HL-60 (cell line): ENCODE measurements at regions not wholly inside any gene's neighbourhood (a gene's known extent, or its start where the extent isn't known, plus 50 kb on each side); places are given as distances from the start of the nearest gene placed in this dataset.

Experiments
- DNase-seq, 2 experiments: peaks; one replicate each; pipeline ENCODE4 v3.0.0-alpha.2; 2010 to 2020; ENCODE audit warnings: low read depth in 1 of 2, low spot score in 1 of 2
- H3K27ac ChIP-seq: fragments of 250-450 bp; sonication (Bioruptor Pico); replicated peaks from 2 replicates; pipeline ENCODE4 v1.5.1; 2020; ENCODE audit warnings: mild to moderate bottlenecking, moderate library complexity
- H3K27me3 ChIP-seq: fragments of 250-450 bp; sonication (Bioruptor Pico); 2 replicates; pipeline ENCODE4 v1.5.1; 2021; ENCODE audit warnings: mild to moderate bottlenecking, moderate library complexity; ENCODE audit not compliant: insufficient read depth, poor library complexity, severe bottlenecking
- H3K4me3 ChIP-seq: replicated peaks from 2 replicates; pipeline ENCODE4 v1.5.1; 2011; ENCODE audit warnings: mild to moderate bottlenecking, control low read depth, low read length; ENCODE audit not compliant: insufficient read depth
- CTCF ChIP-seq: IDR thresholded peaks from one replicate; pipeline ENCODE4 v1.5.1; 2011; ENCODE audit warnings: low read length, control low read depth, inconsistent platforms; ENCODE audit not compliant: insufficient read depth
- GABPA ChIP-seq: IDR thresholded peaks from 2 replicates; pipeline ENCODE4 v1.6.1; 2012; ENCODE audit warnings: low read depth
- POLR2AphosphoS5 ChIP-seq: IDR thresholded peaks from 2 replicates; pipeline ENCODE4 v1.6.1; 2012; ENCODE audit warnings: low read depth
- SPI1 ChIP-seq: IDR thresholded peaks from 2 replicates; pipeline ENCODE4 v1.6.1; 2012; ENCODE audit warnings: low read depth, mild to moderate bottlenecking, borderline replicate concordance
- TF ChIP-seq, protein P1 (sequence below): IDR thresholded peaks from 2 replicates; pipeline ENCODE4 v1.6.1; 2012; ENCODE audit warnings: low read depth; ENCODE audit not compliant: insufficient replicate concordance

DNA sequence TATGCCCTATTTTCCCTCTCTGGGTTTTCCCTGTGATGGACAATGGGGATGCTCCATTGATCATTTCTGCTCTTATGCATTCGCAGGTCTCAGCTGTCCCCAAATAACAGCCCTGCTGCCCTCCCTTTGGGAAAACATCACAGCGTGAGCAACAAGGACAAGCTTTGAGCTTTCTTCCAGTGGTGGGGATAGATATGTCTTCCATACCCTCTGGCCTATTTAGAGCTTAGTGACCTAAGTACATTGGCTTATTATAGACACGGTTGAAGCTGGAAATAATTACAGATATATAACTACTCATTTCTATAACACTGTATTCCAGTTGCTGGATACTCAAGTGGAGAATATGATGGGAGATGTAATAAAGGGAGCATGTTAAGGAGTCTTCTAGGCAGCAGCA, 304.3 kb upstream of the MGAT5 start:
- DNase-seq, result no peak
- Histone ChIP-seq H3K27ac (no peak overlapping the region), H3K4me3 (no peak overlapping the region), H3K27me3 (no peaks in the 10 kb centered on the region)
- TF ChIP-seq SPI1 (no peak), POLR2AphosphoS5 (no peak), CTCF (no peak), GABPA (no peak)
- TF ChIP-seq, protein P1, sequence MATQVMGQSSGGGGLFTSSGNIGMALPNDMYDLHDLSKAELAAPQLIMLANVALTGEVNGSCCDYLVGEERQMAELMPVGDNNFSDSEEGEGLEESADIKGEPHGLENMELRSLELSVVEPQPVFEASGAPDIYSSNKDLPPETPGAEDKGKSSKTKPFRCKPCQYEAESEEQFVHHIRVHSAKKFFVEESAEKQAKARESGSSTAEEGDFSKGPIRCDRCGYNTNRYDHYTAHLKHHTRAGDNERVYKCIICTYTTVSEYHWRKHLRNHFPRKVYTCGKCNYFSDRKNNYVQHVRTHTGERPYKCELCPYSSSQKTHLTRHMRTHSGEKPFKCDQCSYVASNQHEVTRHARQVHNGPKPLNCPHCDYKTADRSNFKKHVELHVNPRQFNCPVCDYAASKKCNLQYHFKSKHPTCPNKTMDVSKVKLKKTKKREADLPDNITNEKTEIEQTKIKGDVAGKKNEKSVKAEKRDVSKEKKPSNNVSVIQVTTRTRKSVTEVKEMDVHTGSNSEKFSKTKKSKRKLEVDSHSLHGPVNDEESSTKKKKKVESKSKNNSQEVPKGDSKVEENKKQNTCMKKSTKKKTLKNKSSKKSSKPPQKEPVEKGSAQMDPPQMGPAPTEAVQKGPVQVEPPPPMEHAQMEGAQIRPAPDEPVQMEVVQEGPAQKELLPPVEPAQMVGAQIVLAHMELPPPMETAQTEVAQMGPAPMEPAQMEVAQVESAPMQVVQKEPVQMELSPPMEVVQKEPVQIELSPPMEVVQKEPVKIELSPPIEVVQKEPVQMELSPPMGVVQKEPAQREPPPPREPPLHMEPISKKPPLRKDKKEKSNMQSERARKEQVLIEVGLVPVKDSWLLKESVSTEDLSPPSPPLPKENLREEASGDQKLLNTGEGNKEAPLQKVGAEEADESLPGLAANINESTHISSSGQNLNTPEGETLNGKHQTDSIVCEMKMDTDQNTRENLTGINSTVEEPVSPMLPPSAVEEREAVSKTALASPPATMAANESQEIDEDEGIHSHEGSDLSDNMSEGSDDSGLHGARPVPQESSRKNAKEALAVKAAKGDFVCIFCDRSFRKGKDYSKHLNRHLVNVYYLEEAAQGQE, result no peak

DNA sequence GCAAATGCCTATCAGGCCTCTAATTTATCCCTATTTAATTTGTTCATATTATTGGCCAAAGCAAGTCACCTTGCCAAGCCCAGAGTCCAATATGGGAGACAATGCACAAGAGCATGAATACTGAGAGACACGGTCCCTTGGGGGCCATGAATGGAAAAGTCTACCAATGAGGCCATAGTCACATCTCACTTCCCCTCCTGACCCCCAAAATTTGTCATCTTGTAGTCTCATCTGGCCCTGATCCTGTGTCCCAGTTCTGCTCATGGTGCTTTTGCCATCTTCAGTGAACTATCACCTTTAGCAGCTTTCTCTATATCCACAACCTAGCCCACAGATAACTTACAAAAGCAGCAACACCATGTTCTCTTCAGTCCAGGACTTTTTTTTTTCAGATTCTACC, 302.7 kb upstream of the MGAT5 start:
- Histone ChIP-seq H3K27me3 (no peaks in the 10 kb centered on the region), H3K4me3 (no peak overlapping the region), H3K27ac (no peak overlapping the region)
- no peak for TF ChIP-seq GABPA
- no peak for TF ChIP-seq CTCF
- TF ChIP-seq POLR2AphosphoS5, result no peak
- TF ChIP-seq SPI1, result no peak
- TF ChIP-seq, protein P1, result no peak
- DNase-seq, result no peak

DNA sequence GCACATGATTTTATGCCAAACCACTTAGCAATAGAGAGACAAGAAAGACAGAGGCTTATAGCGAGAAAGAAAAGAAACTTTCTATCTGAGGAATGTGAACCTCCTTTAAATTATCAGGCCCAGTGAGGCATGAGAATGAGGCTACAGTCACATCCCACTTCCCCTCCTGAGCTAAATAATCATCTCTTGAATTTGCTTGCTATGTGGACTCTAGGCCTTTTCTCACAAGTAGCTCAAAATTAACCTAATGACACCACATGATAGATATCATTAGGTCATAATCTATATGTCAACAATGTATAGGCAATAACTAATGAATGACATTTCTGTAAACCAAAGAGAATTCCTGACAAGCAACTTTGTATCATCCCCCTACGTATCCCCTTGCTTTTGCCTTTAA, 301.5 kb upstream of the MGAT5 start:
- TF ChIP-seq CTCF (no peak), GABPA (no peak), POLR2AphosphoS5 (no peak), SPI1 (no peak)
- TF ChIP-seq, protein P1, result no peak
- Histone ChIP-seq H3K27ac (no peak overlapping the region), H3K27me3 (no peaks in the 10 kb centered on the region), H3K4me3 (no peak overlapping the region)
- DNase-seq, result no peak
